Stimulated activated CD4-positive, alpha-beta T cell treated with anti-CD3 and anti-CD28 coated beads, Interleukin-12 subunit alpha, Interleukin-12 subunit beta, amount 100 ng/mL, for 24 hours (primary cell): ENCODE measurements at regions not wholly inside any gene's neighbourhood (a gene's known extent, or its start where the extent isn't known, plus 50 kb on each side); places are given as distances from the start of the nearest gene placed in this dataset.
"Not testable (repeated sequence)": the region's sequence is repeated elsewhere in the genome, so short reads cannot be mapped to it uniquely, and the experiment has no call there.

Experiments
- DNase-seq, 2 experiments: peaks; one replicate each; pipeline ENCODE4 v3.0.0-alpha.2; 2020; ENCODE audit warnings: low read depth in 2 of 2

DNA sequence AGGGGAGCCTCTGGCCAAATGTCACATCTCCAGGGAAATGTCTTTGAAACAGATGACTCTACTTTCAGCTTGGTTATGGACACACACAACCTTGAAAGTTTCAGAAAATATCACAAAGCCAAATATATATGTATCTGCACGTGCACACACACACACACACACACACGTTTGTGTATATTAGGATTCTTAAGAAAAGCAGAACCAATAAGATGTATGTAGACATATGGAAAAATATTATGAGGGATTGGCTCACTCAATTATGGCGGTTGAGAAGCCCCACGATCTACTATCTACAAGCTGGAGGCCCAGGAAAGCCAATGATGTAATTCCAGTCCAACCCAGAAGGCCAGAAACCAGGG, 194.9 kb downstream of the PALM2AKAP2 start:
- no peak for DNase-seq

DNA sequence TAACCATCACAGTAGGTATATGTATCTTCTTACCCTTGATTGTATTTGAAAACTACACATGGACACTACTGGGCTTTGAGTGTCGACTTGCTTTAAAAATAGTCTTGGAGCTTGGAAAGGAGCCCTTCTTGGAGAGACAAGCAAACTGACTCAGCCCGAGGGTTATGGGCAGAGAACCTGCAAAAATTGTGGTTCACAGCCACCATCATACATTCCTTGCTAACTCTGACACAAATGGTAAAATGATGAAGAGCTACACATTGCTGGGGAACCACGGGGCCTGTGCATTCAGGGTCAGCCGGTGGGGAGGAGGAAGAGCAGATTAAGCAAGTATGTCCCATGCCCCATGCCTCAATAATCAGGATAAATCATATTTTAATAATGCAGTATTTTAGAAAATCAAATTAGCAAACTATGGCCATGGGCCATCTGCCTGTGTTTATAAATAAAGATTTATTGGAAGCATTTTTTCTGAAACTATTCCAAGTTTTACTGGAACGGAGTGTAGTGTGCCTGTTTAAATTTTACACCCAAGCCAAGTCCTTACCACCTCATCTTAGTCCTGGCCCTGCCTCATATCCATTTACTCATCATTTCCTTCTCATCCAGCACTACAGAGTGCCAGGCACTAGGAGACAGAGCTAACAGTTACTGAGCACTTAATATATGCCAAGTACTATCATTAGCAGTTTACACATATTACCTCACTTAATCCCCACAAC, 195.7 kb downstream of the PALM2AKAP2 start:
- DNase-seq, result no peak

- no peak for DNase-seq
Measured at GRCh38 chr9:109976303-109976702, 196.3 kb downstream of the PALM2AKAP2 start.

- no peak for DNase-seq
Measured at GRCh38 chr9:109977521-109977920, 197.5 kb downstream of the PALM2AKAP2 start.

- DNase-seq, result no peak
Measured at GRCh38 chr9:109981091-109981490, 201.1 kb downstream of the PALM2AKAP2 start.

DNA sequence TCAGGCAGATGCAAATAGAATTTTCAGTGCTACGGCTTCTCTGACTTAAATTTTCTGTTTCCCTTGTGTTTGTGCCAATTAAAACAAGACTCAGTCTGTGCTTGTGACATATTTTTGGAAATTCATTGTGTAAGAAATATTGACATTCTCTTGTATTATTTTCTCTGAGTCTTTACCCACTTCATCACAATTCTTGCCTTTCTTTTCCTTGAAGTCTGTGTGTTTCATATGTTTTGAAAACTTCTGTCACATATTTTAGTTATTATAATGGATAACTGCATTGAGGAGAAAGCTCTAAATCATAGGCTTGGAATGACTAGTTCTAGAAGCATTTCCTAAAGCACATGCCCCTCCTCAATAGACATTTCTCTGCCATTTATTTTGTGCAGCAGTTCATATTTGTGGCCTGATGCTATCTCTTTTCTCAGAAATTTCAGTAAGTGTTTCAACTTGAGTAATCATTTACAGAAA, 206.6 kb downstream of the PALM2AKAP2 start:
- no peak for DNase-seq

DNA sequence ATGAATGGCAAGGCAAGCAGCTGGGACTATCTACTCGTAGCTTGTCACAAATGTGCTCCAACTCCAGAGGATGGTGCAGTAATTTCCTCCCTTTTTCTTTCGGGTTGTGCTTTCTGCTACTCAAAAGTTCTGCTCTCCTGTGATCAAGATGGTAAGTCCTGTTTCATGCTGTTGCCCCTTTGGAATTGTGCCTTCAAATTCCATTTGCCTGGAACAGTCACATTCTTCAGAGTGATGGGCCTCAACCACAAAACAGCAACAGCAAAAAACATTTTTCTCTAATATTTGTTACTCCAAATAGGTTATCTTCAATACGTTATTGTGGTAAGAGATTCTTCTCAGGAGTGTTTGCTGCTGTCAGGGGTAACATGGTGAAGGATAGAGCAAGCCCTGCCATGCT, 209.3 kb downstream of the PALM2AKAP2 start:
- DNase-seq, result no peak

GRCh38 chr9:109990541-109990940, 210.5 kb downstream of the PALM2AKAP2 start:
- no peak for DNase-seq

DNA sequence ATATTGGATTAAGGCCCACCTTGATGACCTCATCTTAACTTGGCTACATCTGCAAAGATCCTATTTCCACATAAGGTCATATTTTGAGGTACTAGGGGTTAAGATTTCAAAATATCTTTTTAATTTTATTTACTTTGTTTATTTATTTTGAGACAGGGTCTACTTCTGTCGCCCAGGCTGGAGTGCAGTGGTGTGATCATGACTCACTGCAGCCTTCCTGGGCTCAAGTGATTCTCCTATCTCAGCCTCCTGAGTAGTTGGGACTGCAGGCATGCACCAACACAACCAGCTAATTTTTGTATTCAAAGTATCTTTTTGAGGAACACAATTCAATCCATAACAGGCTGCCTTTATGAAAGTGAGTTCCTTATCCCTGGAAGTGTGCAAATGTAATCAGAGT, 212.3 kb downstream of the PALM2AKAP2 start:
- no peak for DNase-seq

GRCh38 chr9:109993250-109993978, 213.4 kb downstream of the PALM2AKAP2 start:
- DNase-seq, result no peak

DNA sequence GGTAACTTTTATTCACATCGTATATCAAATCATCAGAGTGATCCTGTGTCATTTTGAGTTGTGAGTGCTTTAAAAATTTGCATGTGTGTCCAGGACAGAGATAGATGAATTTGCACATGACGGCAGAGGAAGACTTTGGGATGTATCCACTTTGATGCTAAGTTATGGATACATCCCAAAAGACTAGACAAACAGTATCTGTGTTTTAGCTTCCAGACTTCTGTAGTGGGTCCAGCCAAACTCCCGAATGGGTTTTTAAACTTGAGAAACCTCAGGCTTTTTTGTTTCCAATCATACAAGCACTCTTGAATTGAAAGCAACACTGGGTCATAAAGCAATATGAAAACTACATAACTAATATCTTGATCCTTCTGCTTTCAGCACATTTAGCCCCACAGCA, 213.8 kb downstream of the C9orf152 start:
- DNase-seq, result no peak

DNA sequence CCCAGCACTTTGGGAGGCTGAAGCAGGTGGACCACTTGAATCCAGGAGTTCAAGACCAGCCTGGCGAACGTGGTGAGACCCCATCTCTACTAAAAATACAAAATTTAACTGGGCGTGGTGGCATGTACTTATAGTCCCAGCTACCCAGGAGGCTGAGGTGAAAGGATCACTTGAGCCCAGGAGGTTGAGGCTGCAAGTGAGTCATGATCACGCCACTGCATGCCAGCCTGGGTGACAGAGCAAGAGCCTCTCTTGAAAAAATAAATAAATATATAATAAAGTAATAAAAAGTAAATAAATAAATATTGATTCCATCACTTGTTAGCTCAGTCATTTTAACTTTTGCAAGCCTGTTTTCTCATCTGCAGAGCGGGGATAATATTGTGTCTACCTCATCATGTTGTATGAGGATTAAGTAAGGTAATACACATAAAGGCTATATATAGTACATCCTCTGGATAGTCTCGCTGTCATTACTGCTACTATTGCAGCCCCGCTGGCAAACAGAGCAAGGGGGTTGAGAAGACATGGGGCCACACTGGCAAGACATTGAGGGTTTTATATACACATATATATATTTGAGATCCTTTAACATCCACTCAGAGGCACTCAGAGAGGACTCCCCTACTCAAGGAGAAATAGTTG, 210.9 kb downstream of the C9orf152 start:
- DNase-seq, result no peak

DNA sequence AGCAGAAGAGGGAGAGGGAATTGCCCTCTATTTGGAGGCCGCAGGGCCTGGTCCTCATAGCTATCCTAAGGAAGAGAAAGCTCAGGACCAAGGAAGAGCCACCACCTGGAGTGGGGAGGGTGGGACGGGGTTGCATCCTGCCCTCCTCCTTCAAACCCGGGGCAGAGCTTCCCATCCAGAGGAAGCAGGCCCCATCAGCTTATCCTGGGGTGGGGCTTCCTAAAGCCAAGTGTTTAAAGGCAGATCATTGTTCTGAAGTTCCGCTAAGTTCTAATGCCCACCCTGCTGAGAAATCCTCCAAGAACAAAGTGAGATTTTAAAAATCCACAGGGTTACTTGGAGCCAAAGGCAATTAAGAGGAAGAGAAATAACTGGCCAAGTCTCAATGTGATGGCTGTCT, 210.3 kb downstream of the C9orf152 start:
- DNase-seq, result no peak

- DNase-seq, result not testable (repeated sequence)
Measured at GRCh38 chr9:110005521-110005920, 202.4 kb downstream of the C9orf152 start.

DNA sequence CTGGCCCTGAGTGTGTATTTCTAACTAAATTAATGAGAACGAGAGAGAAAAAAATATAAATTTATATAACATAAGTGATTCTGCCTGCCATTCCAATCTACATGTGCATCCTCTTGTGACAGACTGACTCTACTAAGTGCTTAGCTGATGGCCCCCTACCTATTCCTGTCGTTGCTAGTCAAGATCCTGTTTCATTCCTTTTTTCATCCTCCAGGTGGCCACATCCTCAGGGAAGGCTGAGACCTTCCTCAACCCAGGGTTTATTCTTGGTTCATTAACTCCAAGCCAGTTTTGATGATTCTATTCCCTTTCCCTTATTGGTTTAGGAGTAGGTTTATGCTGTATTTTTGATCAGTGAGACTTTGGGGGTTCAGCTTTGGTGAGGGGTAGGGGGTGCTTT, 201.3 kb downstream of the C9orf152 start:
- no peak for DNase-seq

GRCh38 chr9:110007477-110008270, 200.3 kb downstream of the C9orf152 start:
- no peak for DNase-seq

DNA sequence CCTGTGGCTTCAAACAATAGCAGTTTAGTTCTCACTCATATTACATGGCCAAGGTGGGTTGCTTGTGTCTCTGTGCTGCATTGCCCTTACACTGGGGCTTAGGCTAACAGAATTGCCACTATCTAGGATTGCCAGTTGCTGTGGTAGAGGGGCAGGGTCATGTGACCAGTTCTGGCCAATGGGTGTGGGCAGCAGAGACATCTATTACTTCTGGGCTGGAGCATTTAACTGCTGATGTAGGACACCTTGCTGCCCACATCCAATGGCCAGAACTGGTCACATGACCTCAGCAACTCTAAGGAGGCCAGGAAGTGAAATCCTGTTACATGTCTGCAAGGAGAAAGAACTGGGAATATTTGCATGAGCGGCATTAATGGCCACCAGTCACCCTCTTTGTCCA, 199.3 kb downstream of the C9orf152 start:
- no peak for DNase-seq

GRCh38 chr9:110011628-110012320, 196.2 kb downstream of the C9orf152 start:
- DNase-seq, result no peak

GRCh38 chr9:110013064-110013463, 194.9 kb downstream of the C9orf152 start:
- DNase-seq, result no peak

DNA sequence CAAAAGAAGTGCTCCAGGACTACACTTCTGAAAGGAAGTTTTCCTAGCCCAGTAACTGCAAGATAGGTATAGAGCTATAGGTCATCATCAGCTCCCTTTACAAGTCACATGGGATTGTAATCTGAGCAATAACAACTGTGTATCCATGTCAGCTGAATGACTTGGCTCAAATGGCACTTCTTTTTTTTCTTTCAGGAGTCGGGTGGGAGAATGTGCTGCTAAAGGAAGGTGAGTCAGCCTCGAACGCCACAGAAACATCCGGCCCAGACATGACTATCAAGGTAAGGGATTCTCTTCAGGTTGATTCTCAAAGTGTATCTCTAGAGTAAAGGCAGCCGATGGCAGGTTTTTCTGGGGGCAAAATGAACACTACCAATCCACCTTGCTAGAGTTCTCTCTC, 192.2 kb downstream of the C9orf152 start:
- DNase-seq, result no peak

DNA sequence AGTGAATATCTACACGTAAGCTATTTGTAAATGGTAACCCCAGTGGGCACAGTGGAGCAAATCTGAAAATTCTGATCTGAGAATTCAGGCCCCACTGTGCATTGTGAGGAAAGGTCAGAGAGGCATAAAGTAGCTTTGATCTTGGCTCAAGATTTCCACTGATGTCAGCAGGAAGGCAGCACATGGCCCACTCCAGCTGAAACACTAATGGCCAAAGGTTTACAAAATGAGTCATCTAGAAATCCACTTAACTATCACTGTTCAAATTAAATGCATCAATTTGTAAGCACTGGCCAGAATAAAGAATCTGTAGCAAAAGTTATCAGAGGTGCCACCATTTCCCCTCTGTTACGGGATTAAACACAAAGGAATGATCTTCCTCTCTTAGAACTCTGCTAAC, 191.6 kb downstream of the C9orf152 start:
- no peak for DNase-seq
